SU-DHL-6 (cell line): ENCODE measurements at regions not wholly inside any gene's neighbourhood (a gene's known extent, or its start where the extent isn't known, plus 50 kb on each side); places are given as distances from the start of the nearest gene placed in this dataset.
"Not testable (repeated sequence)": the region's sequence is repeated elsewhere in the genome, so short reads cannot be mapped to it uniquely, and the experiment has no call there.

Source experiments
- H2AFZ ChIP-seq: fragments of 200-600 bp; sonication (generic); 2 replicates; pipeline ENCODE4 v1.6.1; 2014; ENCODE audit warnings: low read depth, mild to moderate bottlenecking, moderate library complexity, mixed read lengths, antibody characterized with exemption, low read length; ENCODE audit not compliant: severe bottlenecking
- H3F3A ChIP-seq: fragments of 200-600 bp; shearing (Covaris generic); 2 replicates; pipeline ENCODE4 v1.6.0; 2016; ENCODE audit warnings: antibody characterized with exemption, mild to moderate bottlenecking; ENCODE audit not compliant: insufficient read depth
- H3K27ac ChIP-seq: fragments of 200-600 bp; sonication (generic); 2 replicates; pipeline ENCODE4 v1.5.1; 2016; ENCODE audit warnings: low read depth, mild to moderate bottlenecking, low read length, moderate library complexity, mixed read lengths
- H3K27me3 ChIP-seq: fragments of 200-600 bp; sonication (generic), shearing (Covaris generic); 2 replicates; pipeline ENCODE4 v1.6.0; 2014; ENCODE audit warnings: mild to moderate bottlenecking, low read length
- H3K36me3 ChIP-seq: fragments of 200-600 bp; sonication (generic); 2 replicates; pipeline ENCODE4 v1.6.1; 2014; ENCODE audit warnings: mild to moderate bottlenecking, low read length, mixed read lengths
- H3K4me2 ChIP-seq: fragments of 300-600, 200-600 bp; shearing (Covaris generic), sonication (generic); 2 replicates; pipeline ENCODE4 v1.6.0; 2014; ENCODE audit warnings: low read length, low read depth, mild to moderate bottlenecking; ENCODE audit not compliant: poor library complexity, severe bottlenecking
- H3K4me3 ChIP-seq: fragments of 200-600 bp; sonication (generic); 2 replicates; pipeline ENCODE4 v1.5.1; 2014; ENCODE audit warnings: antibody characterized with exemption, low read length, mild to moderate bottlenecking, mixed read lengths; ENCODE audit not compliant: insufficient read depth, poor library complexity, severe bottlenecking
- H3K79me2 ChIP-seq: fragments of 200-600 bp; sonication (generic); 2 replicates; pipeline ENCODE4 v1.6.1; 2014; ENCODE audit warnings: mild to moderate bottlenecking, low read length, moderate library complexity; ENCODE audit not compliant: insufficient read depth
- H3K9ac ChIP-seq: fragments of 200-600 bp; sonication (generic); 2 replicates; pipeline ENCODE4 v1.7.0; 2014; ENCODE audit warnings: mild to moderate bottlenecking, low read length
- H3K9me2 ChIP-seq: fragments of 200-600 bp; sonication (generic); replicated peaks from 2 replicates; pipeline ENCODE4 v1.6.1; 2014; ENCODE audit warnings: low read length; ENCODE audit not compliant: insufficient read depth
- H3K9me3 ChIP-seq: fragments of 200-600 bp; sonication (generic); 2 replicates; pipeline ENCODE4 v1.6.1; 2014; ENCODE audit warnings: low read length, mixed read lengths; ENCODE audit not compliant: insufficient read depth
- H4K20me1 ChIP-seq: fragments of 200-600 bp; sonication (generic); 2 replicates; pipeline ENCODE4 v1.6.1; 2014; ENCODE audit warnings: low read depth, mild to moderate bottlenecking, antibody characterized with exemption, low read length, moderate library complexity, mixed read lengths
- CTCF ChIP-seq: fragments of 200-600 bp; sonication (generic); IDR thresholded peaks from one replicate; pipeline ENCODE4 v1.5.1; 2017; ENCODE audit warnings: antibody characterized with exemption, mild to moderate bottlenecking, low read length, moderate library complexity; ENCODE audit not compliant: insufficient read depth, poor library complexity, severe bottlenecking
- EZH2phosphoT487 ChIP-seq: fragments of 200-600 bp; sonication (generic), shearing (Covaris generic); conservative IDR thresholded peaks from 2 replicates; pipeline ENCODE4 v1.6.1; 2018; ENCODE audit warnings: mild to moderate bottlenecking, antibody characterized with exemption, low read length, moderate library complexity, mixed read lengths

DNA sequence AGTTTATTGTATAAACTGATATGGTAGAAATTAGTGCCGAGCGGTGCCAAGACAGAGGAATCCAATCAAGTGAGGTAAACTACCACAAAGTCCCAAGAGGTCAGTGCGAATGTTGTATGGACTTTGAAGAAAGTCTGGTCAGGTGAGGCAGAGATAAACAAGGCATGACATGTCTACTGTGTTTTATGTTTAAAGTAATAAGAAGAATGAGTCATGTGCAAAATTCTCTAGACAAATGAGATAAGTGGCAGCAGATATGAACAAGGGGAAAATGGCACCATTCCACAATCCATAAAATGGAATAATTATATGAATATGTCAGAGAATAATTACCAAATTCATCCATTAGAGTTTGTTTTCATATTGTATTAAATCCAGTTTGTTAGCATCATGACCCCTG, 364.1 kb upstream of the CCNH start:
- Histone ChIP-seq H3K9me2 (no peaks in the 10 kb centered on the region), H3K9ac (no peak overlapping the region), H3K9me3 (no peaks in the 10 kb centered on the region), H3K27ac (no peak overlapping the region), H3F3A (no peaks in the 10 kb centered on the region), H3K4me2 (no peak overlapping the region), H3K79me2 (no peaks in the 10 kb centered on the region), H2AFZ (no peak overlapping the region), H3K4me3 (no peak overlapping the region), H3K36me3 (no peaks in the 10 kb centered on the region), H4K20me1 (no peaks in the 10 kb centered on the region), H3K27me3 (no peaks in the 10 kb centered on the region)
- TF ChIP-seq EZH2phosphoT487 (no peak), CTCF (no peak)

DNA sequence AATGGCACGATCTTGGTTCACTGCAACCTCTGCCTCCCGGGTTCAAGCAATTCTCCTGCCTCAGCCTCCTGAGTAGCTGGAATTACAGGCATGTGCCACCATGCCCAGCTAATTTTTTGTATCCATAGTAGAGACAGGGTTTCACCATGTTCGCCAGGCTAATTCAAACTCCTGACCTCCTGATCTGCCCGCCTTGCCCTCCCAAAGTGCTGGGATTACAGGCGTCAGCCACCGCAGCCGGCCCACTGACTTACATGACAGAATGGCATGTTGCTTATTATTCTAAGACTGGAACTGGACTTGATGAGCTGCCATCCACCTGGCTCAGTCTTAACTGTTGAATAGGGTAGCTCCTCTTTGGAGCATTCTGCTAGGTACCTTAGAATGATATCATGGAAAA, 363.6 kb upstream of the CCNH start:
- H3K79me2 ChIP-seq, H3K9me2 ChIP-seq, H3K4me2 ChIP-seq, H4K20me1 ChIP-seq, H3K9ac ChIP-seq, H3K27me3 ChIP-seq, H3K9me3 ChIP-seq, H3K36me3 ChIP-seq, H3K4me3 ChIP-seq, H2AFZ ChIP-seq, H3F3A ChIP-seq, H3K27ac ChIP-seq: not testable (repeated sequence)

GRCh38 chr5:87775228-87775627, 362.5 kb upstream of the CCNH start:
- no peak overlapping the region for H3K9ac ChIP-seq
- no peak for TF ChIP-seq EZH2phosphoT487
- TF ChIP-seq CTCF, result no peak
- H3K27ac ChIP-seq, result no peak overlapping the region
- H2AFZ ChIP-seq, result no peak overlapping the region
- no peaks in the 10 kb centered on the region for H3K27me3 ChIP-seq
- H3K4me3 ChIP-seq, result no peak overlapping the region
- no peak overlapping the region for H3K4me2 ChIP-seq
- no peaks in the 10 kb centered on the region for H4K20me1 ChIP-seq
- H3K9me3 ChIP-seq, result no peaks in the 10 kb centered on the region
- H3K79me2 ChIP-seq, result no peaks in the 10 kb centered on the region
- H3K9me2 ChIP-seq, result no peaks in the 10 kb centered on the region
- H3F3A ChIP-seq, result no peaks in the 10 kb centered on the region
- no peaks in the 10 kb centered on the region for H3K36me3 ChIP-seq

GRCh38 chr5:87774804-87775203, 362.1 kb upstream of the CCNH start:
- Histone ChIP-seq H3K4me2 (no peak overlapping the region), H3F3A (no peaks in the 10 kb centered on the region), H3K36me3 (no peaks in the 10 kb centered on the region), H3K9me3 (no peaks in the 10 kb centered on the region), H4K20me1 (no peaks in the 10 kb centered on the region), H3K27ac (no peak overlapping the region), H3K9ac (no peak overlapping the region), H3K9me2 (no peaks in the 10 kb centered on the region), H3K4me3 (no peak overlapping the region), H3K27me3 (no peaks in the 10 kb centered on the region), H2AFZ (no peak overlapping the region), H3K79me2 (no peaks in the 10 kb centered on the region)
- TF ChIP-seq EZH2phosphoT487 (no peak), CTCF (no peak)
